ENCODE measurements at regions not wholly inside any gene's neighbourhood (a gene's known extent, or its start where the extent isn't known, plus 50 kb on each side); places are given as distances from the start of the nearest gene placed in this dataset.
A peak's percentile ranks its signal among the peaks of the same experiment; 100 is the strongest.

GRCh38 chr2:118322406-118322805 is 234.1 kb downstream of the INSIG2 start:
- H3K27ac Mint-ChIP-seq = no peak overlapping the region
- peaks cover 5% of the 10 kb centered on the region for H3K4me1 Mint-ChIP-seq (ENCODE audit: low read depth)
- H3K9me3 Mint-ChIP-seq = peaks cover 9% of the 10 kb centered on the region
- H3K27me3 Mint-ChIP-seq = peaks cover 11% of the 10 kb centered on the region
- H3K4me3 Mint-ChIP-seq = no peak overlapping the region
- intact Hi-C loops (cut with micrococcal nuclease) = no loop called here
- no peaks in the 10 kb centered on the region for H3K36me3 Mint-ChIP-seq (ENCODE audit: low read depth)

DNA sequence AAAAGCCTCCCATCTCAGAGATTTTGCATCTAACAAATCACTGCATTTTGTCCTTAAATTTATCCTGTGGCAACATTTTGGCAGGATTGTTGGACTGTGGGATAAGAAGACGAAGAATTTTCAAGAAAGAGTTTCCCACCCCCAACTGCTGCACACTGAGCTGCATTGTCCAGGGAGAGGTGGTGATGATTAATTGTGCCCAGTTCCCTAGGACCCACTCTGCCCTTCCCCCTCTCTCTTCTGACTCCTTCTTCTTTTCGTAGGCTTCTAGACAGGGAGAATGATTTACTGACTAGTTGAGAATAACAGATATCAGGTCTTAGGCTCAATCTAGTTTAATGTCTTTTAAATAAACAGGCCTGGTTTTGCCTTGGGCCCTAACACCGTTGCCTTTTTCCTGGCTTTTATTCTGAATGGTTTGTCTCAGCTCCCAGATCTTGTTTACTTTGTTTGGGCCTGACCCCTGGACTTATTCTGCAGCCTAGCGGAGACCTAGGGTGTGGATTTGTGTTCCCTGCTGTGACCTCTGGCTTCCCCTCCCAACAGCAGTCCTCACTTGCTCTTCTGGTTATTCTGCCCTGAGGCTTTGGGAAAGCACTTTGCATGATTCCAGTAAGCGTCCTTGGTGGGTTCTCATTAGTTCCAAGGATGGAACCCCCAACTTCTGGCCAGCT is 233.3 kb downstream of the INSIG2 start:
- peaks cover 10% of the 10 kb centered on the region for H3K27me3 Mint-ChIP-seq
- no peak overlapping the region for H3K27ac Mint-ChIP-seq
- H3K4me1 Mint-ChIP-seq (ENCODE audit: low read depth) = peaks cover 5% of the 10 kb centered on the region
- peaks cover 9% of the 10 kb centered on the region for H3K9me3 Mint-ChIP-seq
- intact Hi-C loops (cut with micrococcal nuclease) = no loop called here
- H3K4me3 Mint-ChIP-seq = no peak overlapping the region
- H3K36me3 Mint-ChIP-seq (ENCODE audit: low read depth) = no peaks in the 10 kb centered on the region

- H3K36me3 Mint-ChIP-seq (ENCODE audit: low read depth) = no peaks in the 10 kb centered on the region
- peaks cover 9% of the 10 kb centered on the region for H3K9me3 Mint-ChIP-seq
- H3K4me3 Mint-ChIP-seq = no peak overlapping the region
- peaks cover 14% of the 10 kb centered on the region for H3K27me3 Mint-ChIP-seq
- H3K4me1 Mint-ChIP-seq (ENCODE audit: low read depth) = peaks cover 5% of the 10 kb centered on the region
- no peak overlapping the region for H3K27ac Mint-ChIP-seq
- intact Hi-C loops (cut with micrococcal nuclease) = no loop called here
These were observed 232.4 kb downstream of the INSIG2 start for GRCh38 chr2:118320658-118321057.

DNA sequence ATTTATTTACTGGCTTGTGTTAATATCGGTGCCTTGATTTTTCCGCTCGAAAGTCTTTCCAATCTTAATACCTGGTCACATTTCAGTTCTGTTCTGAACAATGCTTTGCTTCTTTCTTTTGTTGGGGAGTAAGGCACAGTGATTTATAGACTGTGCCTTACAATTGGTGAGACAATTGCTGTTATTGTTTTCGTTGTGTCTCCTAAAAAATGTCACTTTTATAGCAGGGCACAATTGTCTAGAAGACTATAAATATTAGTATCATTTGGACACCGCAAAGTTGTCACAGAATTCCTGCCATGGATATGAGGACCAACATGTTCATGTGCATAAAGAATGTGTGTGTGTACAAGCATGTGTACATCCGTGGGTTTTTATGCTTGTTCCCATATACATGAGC is 231.9 kb downstream of the INSIG2 start:
- peaks cover 9% of the 10 kb centered on the region for H3K9me3 Mint-ChIP-seq
- peaks cover 5% of the 10 kb centered on the region for H3K4me1 Mint-ChIP-seq (ENCODE audit: low read depth)
- no peak overlapping the region for H3K27ac Mint-ChIP-seq
- intact Hi-C loops (cut with micrococcal nuclease) = no loop called here
- H3K4me3 Mint-ChIP-seq = no peak overlapping the region
- no peaks in the 10 kb centered on the region for H3K36me3 Mint-ChIP-seq (ENCODE audit: low read depth)
- peaks cover 17% of the 10 kb centered on the region for H3K27me3 Mint-ChIP-seq

- intact Hi-C loops (cut with micrococcal nuclease) = no loop called here
- peaks cover 5% of the 10 kb centered on the region for H3K4me1 Mint-ChIP-seq (ENCODE audit: low read depth)
- no peaks in the 10 kb centered on the region for H3K36me3 Mint-ChIP-seq (ENCODE audit: low read depth)
- peaks cover 8% of the 10 kb centered on the region for H3K9me3 Mint-ChIP-seq
- no peak overlapping the region for H3K27ac Mint-ChIP-seq
- H3K27me3 Mint-ChIP-seq = peaks cover 18% of the 10 kb centered on the region
- H3K4me3 Mint-ChIP-seq = no peak overlapping the region
These were observed 231.0 kb downstream of the INSIG2 start for GRCh38 chr2:118319271-118319684.

GRCh38 chr2:118315606-118316005 is 227.3 kb downstream of the INSIG2 start:
- Mint-ChIP-seq H3K4me3 (no peak overlapping the region), H3K27me3 (peaks cover 42% of the 10 kb centered on the region), H3K36me3 (ENCODE audit: low read depth) (no peaks in the 10 kb centered on the region), H3K9me3 (no peaks in the 10 kb centered on the region), H3K27ac (no peak overlapping the region), H3K4me1 (ENCODE audit: low read depth) (no peaks in the 10 kb centered on the region)
- intact Hi-C loops (cut with micrococcal nuclease) = no loop called here

DNA sequence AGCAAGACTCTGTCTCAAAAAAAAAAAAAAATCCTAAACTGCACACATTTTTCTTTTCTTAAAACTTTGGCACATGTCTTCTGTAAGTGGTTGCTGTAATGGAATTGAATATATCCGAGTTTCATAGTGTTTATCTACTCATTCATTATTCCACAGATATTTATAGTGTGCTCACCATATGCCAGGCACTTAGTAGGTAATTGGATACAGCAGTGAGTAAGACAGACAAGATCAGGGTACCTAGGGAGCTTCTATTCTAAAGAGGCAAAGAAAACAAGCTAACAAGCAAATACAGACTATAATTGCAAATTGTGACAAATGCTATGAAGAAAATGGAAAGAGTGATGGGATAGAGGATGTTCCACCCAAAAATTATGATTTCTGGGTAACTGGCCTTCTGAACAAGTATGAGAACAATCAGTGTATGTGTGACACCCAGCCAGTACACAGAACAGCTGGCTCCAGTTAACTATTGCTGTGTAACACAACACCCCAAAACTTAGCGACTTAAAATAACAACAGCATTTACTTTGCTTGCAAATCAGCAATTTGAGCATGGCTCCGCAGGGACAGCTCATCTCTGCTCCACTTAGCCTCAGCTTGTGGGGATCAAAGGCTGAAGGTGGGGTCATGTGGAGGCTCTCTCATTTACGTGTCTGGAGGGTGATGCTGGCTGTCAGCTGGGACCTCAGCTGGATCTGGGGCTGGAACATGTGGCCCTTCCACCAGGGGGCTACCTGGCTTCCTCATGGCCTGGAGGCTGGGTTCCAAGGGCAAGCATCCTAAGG is 224.9 kb downstream of the INSIG2 start:
- H3K9me3 Mint-ChIP-seq = no peaks in the 10 kb centered on the region
- no peaks in the 10 kb centered on the region for H3K4me1 Mint-ChIP-seq (ENCODE audit: low read depth)
- H3K27ac Mint-ChIP-seq = no peak overlapping the region
- no peaks in the 10 kb centered on the region for H3K36me3 Mint-ChIP-seq (ENCODE audit: low read depth)
- intact Hi-C loops (cut with micrococcal nuclease) = no loop called here
- H3K27me3 Mint-ChIP-seq = peaks cover 59% of the 10 kb centered on the region
- H3K4me3 Mint-ChIP-seq = no peak overlapping the region

DNA sequence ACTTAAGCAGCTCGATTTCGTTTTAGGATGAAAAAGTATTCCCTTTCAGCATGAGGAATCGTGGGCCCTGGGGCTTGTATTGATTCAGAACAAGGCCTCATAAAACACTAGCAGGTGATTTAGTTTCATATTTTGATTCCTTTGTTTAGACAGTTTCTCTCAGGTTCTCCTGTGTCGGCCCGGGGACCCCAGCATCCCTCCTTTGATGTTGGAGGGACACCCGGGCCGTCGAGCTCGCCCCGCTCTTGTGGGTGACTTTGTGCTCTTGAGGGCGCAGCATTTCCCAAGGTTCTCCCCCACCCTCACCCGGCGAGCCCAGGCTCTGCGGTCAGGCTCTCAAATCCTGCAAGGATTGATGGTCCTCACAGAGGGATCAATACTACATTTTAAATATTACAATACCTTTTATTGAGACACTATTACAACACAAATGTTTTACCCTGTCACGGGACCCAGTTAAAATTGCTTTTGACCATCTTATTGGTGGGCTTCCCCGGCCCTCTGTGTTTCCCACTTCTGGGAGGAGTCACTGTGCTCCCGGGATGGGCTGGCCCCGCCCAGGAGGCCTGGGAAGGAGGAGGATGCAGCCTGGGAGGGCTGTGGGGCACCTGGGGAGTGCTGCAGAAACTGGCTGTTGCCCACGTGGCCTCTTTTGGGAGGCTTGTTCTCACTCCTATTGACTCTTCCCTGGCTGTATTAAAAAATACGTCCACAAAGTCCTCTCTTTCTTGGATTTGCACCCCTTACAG is 222.6 kb downstream of the INSIG2 start:
- Mint-ChIP-seq H3K4me3 (peak overlapping the region; percentile 67), H3K9me3 (no peaks in the 10 kb centered on the region), H3K27ac (no peak overlapping the region), H3K36me3 (ENCODE audit: low read depth) (no peaks in the 10 kb centered on the region), H3K4me1 (ENCODE audit: low read depth) (no peaks in the 10 kb centered on the region), H3K27me3 (peaks cover 65% of the 10 kb centered on the region)
- intact Hi-C loops (cut with micrococcal nuclease) = no loop called here

DNA sequence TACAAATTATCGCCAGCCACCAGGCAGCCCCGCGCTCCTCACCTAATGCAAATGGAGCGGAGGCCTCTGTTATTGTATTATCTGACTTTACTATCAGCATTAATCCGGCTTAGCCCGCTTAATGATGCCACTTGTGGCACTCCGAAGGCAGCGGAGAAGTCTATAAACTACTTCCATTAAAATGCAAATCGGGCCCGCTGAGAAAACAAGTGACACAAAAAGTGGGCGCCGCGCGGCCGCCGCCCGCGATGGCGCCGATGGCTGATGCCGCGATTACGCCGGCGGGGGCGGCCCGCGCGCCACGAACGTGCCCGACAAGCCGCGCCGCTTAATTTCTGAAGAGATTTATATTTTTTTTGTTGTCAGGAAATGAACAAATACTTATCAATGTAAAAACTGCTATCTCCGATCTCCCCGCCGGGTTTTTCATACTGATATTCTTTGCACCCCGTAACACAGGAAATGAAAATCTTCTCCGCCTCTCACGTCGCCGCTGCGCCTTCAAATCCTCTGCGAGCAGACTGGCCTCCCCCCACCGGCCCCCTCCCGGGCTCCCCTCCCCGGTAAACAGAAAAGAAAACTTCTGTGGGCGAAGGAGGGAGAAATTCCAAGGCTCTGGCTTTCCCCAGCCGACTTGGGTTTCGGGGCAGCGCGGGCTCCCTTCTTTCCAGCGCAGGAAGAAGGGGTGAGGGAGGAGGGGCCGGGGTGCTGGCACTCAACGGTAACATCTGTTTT is 221.8 kb downstream of the INSIG2 start:
- intact Hi-C loops (cut with micrococcal nuclease) = no loop called here
- Mint-ChIP-seq H3K36me3 (ENCODE audit: low read depth) (no peaks in the 10 kb centered on the region), H3K27ac (no peak overlapping the region), H3K9me3 (no peaks in the 10 kb centered on the region), H3K4me3 (peak overlapping the region; percentile 67), H3K4me1 (ENCODE audit: low read depth) (no peaks in the 10 kb centered on the region), H3K27me3 (peaks cover 60% of the 10 kb centered on the region)

GRCh38 chr2:118309257-118309945 is 221.1 kb downstream of the INSIG2 start:
- no peak overlapping the region for H3K27ac Mint-ChIP-seq
- H3K9me3 Mint-ChIP-seq = no peaks in the 10 kb centered on the region
- peaks cover 60% of the 10 kb centered on the region for H3K27me3 Mint-ChIP-seq
- H3K4me1 Mint-ChIP-seq (ENCODE audit: low read depth) = no peaks in the 10 kb centered on the region
- H3K36me3 Mint-ChIP-seq (ENCODE audit: low read depth) = no peaks in the 10 kb centered on the region
- H3K4me3 Mint-ChIP-seq = peak overlapping the region; percentile 67
- intact Hi-C loops (cut with micrococcal nuclease) = no loop called here

- Mint-ChIP-seq H3K36me3 (ENCODE audit: low read depth) (no peaks in the 10 kb centered on the region), H3K4me1 (ENCODE audit: low read depth) (no peaks in the 10 kb centered on the region), H3K9me3 (no peaks in the 10 kb centered on the region), H3K4me3 (no peak overlapping the region), H3K27ac (no peak overlapping the region), H3K27me3 (peaks cover 52% of the 10 kb centered on the region)
- intact Hi-C loops (cut with micrococcal nuclease) = no loop called here
These were observed 219.6 kb downstream of the INSIG2 start for GRCh38 chr2:118307864-118308263.

- Mint-ChIP-seq H3K4me1 (ENCODE audit: low read depth) (no peaks in the 10 kb centered on the region), H3K9me3 (peaks cover 4% of the 10 kb centered on the region), H3K4me3 (no peak overlapping the region), H3K36me3 (ENCODE audit: low read depth) (no peaks in the 10 kb centered on the region), H3K27me3 (peaks cover 8% of the 10 kb centered on the region), H3K27ac (no peak overlapping the region)
- intact Hi-C loops (cut with micrococcal nuclease) = no loop called here
These were observed 213.0 kb downstream of the INSIG2 start for GRCh38 chr2:118301248-118301647.

DNA sequence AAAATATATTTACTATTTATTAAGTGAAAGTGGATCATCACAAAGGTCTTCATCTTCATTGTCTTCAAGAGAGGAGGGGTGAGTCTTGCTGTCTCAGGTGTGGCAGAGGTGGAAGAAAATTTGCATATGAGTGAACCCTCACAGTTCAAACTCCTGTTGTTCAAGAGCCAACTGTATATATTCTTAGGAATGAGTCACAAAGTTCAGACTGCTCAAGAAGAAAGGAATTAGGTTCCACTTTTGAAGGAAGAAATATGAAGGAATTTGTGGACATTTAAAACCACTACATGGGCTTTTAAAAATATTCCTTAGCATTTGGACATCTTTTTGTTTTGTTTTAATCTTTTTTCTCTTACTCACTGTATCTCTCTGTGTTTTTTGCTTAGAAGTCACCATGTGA is 212.6 kb downstream of the INSIG2 start:
- H3K27me3 Mint-ChIP-seq = peaks cover 9% of the 10 kb centered on the region
- no peak overlapping the region for H3K27ac Mint-ChIP-seq
- H3K4me3 Mint-ChIP-seq = no peak overlapping the region
- H3K36me3 Mint-ChIP-seq (ENCODE audit: low read depth) = no peaks in the 10 kb centered on the region
- no peaks in the 10 kb centered on the region for H3K4me1 Mint-ChIP-seq (ENCODE audit: low read depth)
- intact Hi-C loops (cut with micrococcal nuclease) = no loop called here
- H3K9me3 Mint-ChIP-seq = peaks cover 8% of the 10 kb centered on the region
